Right lobe of liver (tissue), 4 donors: ENCODE measurements at regions not wholly inside any gene's neighbourhood (a gene's known extent, or its start where the extent isn't known, plus 50 kb on each side); places are given as distances from the start of the nearest gene placed in this dataset.

Experiments used
- CTCF ChIP-seq, 4 donors: fragments of 200-600 bp in 3 of 4; fragments of 450-650 bp in 1 of 4; IDR thresholded peaks; one replicate each; pipeline versions ENCODE4 v1.5.1 to v1.8.0; 2016 to 2022; ENCODE audit warnings: antibody characterized with exemption in 4 of 4, mild to moderate bottlenecking in 2 of 4
- POLR2A ChIP-seq: fragments of 450-650 bp; IDR thresholded peaks from one replicate; pipeline ENCODE4 v1.6.1; 2017; ENCODE audit warnings: antibody characterized with exemption, mild to moderate bottlenecking
- donor health status: DM: no; HTN: no; CAD: no.
- donor health status: DM: no; HTN: no; CAD: no.
- donor health status: DM: no; HTN: yes; CAD: no.

GRCh38 chr11:13908535-13908934, 54.0 kb upstream of the SPON1 start:
- no peak for TF ChIP-seq CTCF (IDR thresholded peaks at IDR 0.05)
- no peak for TF ChIP-seq POLR2A
